HG03095 (cell line): ENCODE measurements at regions not wholly inside any gene's neighbourhood (a gene's known extent, or its start where the extent isn't known, plus 50 kb on each side); places are given as distances from the start of the nearest gene placed in this dataset.
"Not testable (repeated sequence)": the region's sequence is repeated elsewhere in the genome, so short reads cannot be mapped to it uniquely, and the experiment has no call there.

Source experiments
- ATAC-seq: cut with Tn5 transposase; IDR thresholded peaks from one replicate; pipeline ENCODE4 v1.9.1; 2021; ENCODE audit warnings: moderate library complexity; ENCODE audit not compliant: unreplicated experiment

GRCh38 chr6:105858639-105859038 is 227.5 kb upstream of the PRDM1 start:
- not testable (repeated sequence) for ATAC-seq

DNA sequence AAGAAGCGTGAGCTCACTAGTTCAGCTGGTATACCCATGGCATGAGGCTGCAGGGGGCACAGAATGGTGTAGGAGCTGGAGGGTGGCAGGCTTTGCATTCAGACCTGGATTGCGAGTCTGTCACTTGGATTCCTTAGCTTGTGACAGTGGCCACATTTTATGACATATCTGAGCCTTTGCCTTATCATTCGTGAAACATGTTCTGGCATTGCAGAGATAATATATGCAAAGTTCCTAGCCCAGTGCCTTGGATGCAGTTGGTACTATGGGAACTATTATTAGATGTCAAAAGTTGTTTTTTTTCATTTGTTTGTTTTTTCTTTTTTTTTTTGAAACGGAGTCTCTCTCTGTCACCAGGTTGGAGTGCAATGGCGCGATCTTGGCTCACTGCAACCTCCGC is 230.7 kb upstream of the PRDM1 start:
- ATAC-seq: no peak

GRCh38 chr6:105853979-105854378 is 232.2 kb upstream of the PRDM1 start:
- not testable (repeated sequence) for ATAC-seq

DNA sequence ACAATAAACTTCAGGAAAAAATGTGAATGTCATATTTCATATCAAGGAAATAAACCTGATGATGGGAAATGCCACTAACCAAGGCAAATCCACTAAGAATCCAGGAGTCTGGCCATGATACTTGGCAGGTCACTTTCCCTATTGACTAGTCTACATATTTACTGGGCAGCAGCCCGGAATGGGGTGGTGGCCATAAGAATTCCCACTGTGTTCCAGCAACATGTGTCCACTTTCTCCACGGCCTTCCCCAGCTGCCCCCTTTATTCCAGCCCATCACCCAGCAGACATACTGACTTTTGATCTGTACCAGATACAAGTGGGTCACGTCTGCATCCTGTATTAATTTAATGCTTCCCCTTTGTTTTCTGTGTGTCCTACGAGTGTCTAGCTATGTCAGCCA is 234.5 kb upstream of the PRDM1 start:
- ATAC-seq: no peak

- no peak for ATAC-seq
These were observed 235.0 kb upstream of the PRDM1 start for GRCh38 chr6:105851113-105851580.

- no peak for ATAC-seq
These were observed 235.6 kb upstream of the PRDM1 start for GRCh38 chr6:105850261-105851112.

GRCh38 chr6:105849746-105850145 is 236.4 kb upstream of the PRDM1 start:
- ATAC-seq: no peak

GRCh38 chr6:105847433-105847832 is 238.7 kb upstream of the PRDM1 start:
- ATAC-seq: no peak

DNA sequence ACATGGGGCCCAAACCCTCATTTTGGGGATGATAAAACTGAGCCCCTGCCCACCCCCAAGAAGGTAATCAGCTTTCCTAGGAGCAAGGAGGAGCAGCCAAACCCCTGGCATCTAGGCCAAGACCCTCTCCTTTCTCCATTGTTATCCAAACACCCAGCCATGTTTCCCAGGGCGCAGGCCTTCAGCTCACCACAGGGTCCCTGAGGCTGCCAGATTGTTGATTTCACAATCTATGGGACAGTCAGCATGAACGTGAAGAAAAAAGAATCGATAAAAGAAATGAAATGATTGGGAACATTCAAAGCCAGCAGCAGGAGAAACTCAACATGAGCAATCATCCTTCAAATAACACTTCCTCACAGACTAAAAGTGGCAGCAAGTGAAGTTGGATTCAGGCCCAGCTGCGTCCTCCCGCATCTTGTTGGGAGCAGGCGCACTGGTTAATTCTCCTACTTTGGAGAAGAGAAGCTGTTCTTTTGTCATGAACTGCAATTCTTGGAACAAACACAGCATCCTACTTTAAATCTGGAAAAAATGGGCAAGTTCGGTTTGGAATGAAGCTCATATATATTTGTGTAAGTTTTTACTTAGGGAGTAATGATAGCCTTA is 241.8 kb upstream of the PRDM1 start:
- ATAC-seq: no peak

- no peak for ATAC-seq
These were observed 246.9 kb upstream of the PRDM1 start for GRCh38 chr6:105839266-105839665.

DNA sequence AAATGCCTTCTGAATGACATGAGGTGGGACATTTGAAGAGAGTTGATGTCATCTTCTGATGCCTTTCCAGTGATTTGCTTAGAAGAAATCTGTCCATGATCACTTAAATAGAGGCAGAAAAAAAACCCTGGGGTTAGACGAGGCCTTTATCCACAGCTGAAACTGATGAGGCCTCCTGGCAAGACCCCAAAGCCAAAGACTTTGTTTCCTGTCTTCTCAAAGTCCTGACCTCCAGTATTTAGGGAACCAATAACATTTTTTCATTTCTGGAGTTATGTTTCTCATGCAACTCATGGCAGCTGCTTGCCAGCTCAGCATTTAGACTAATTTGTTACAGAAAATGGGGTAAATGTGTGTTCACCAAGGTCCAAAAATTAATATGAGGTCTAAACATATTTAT is 248.0 kb upstream of the PRDM1 start:
- ATAC-seq: no peak

- no peak for ATAC-seq
These were observed 249.2 kb upstream of the PRDM1 start for GRCh38 chr6:105836889-105837288.

- ATAC-seq: no peak
These were observed 249.8 kb upstream of the PRDM1 start for GRCh38 chr6:105836379-105836778.

- ATAC-seq: no peak
These were observed 250.8 kb upstream of the PRDM1 start for GRCh38 chr6:105835373-105835772.

GRCh38 chr6:105833959-105834947 is 251.9 kb upstream of the PRDM1 start:
- ATAC-seq: no peak

DNA sequence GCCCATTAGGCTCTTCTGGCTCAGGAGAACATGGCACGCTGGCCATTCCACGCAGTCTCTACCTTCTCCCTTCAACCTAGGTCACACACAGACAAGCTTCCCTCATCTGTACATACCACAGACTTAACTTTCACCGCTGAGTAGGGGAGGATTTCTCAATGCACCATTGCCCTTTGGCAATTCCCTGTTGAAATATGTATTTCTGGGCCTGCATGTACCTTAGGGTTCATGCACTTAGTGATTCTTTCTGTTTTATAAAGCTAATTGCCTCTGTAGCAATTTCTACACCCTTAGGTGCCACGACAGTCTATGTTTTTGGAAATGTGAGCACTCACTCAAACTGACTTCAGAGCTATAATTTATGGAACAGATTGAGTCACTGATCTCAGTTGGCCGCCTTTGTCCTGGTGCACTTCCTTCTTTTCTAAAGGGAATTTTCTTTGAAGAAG is 253.8 kb upstream of the PRDM1 start:
- no peak for ATAC-seq

- ATAC-seq: no peak
These were observed 254.6 kb upstream of the PRDM1 start for GRCh38 chr6:105831311-105832097.

DNA sequence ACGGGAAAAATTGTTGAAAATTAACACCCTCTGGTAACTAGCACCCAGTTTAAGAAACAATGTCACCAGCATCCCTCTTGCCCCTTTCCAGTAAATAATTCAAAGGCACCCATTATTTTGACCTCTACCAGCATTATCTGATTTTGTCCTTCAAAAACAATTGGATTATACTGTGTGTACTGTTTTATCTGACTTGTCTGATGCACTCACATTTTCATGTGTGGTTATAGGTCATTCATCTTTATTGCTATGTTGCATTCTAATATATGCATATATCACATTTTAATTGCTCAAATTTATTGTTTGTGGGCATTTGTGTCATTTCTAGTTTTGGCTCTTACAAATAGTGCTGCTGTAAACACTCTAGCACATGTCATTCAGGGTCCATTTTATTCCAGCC is 260.9 kb upstream of the PRDM1 start:
- no peak for ATAC-seq

DNA sequence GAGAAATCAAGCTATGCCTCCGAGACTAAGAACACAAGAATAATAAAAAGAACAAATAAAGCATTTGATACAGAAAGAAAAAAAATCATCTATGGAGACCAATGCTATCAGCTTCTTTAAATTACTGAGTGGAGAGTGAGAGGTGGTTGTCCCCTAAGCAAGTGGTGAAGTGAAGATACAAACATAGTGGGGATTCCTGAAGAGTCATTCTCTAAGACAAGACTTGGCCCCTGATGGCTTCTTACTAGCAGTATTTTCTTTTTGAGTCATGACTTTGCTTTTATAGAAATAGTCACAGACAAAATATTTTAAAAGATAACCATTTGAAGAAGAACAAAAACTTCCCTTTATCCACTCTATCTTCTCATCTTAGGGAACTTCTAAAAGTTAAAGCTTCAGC is 261.4 kb upstream of the PRDM1 start:
- ATAC-seq: no peak

DNA sequence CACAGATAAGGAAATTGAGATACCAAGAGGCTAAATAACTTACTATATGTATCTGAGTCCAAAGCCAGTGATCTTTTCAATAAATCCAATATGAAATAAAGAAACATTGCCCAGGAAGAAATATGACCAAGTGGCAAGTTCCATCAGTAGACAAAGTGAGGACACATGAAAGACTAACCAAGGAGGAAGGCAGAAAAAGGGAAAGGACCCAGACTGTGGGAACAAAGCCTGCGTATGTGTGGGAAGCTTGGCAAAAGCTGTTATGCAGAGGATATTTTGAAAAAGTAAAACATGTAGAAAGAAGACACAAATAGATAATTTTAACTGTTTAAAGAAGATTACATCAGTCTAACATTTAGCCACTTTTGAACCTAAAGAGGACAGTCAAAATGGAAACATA is 264.4 kb upstream of the PRDM1 start:
- ATAC-seq: no peak
